ENCODE measurements at regions not wholly inside any gene's neighbourhood (a gene's known extent, or its start where the extent isn't known, plus 50 kb on each side); places are given as distances from the start of the nearest gene placed in this dataset.

- H3K56ac ChIP-seq (replicated peaks; ENCODE audit: insufficient read length, low read depth, low read length): no peak overlapping the region
- H3K27me3 ChIP-seq (replicated peaks in 1 of 4; ENCODE audit: control insufficient read depth in 3 of 4, extremely low read depth in 1 of 4, insufficient read depth in 3 of 4, low read length in 3 of 4): no peaks in the 10 kb centered on the region
- H3K23me2 ChIP-seq (ENCODE audit: low read depth, low read length): no peaks in the 10 kb centered on the region
- no peak overlapping the region for H3K14ac ChIP-seq (ENCODE audit: insufficient read length)
- H3K9ac ChIP-seq (replicated peaks in 1 of 4; ENCODE audit: extremely low read depth in 1 of 4, low read depth in 3 of 4, low read length in 3 of 4): no peak overlapping the region
- H3K9me3 ChIP-seq (ENCODE audit: insufficient read depth in 2 of 2, low read depth in 1 of 2, low read length in 1 of 2): peaks cover 23 to 28% of the 10 kb centered on the region in 2 experiments
- no peak overlapping the region for H2BK15ac ChIP-seq (ENCODE audit: low read length)
- no peak overlapping the region for H2BK5ac ChIP-seq (ENCODE audit: low read depth, low read length)
- no peak overlapping the region for H2BK120ac ChIP-seq (replicated peaks; ENCODE audit: low read depth, low read length)
- no peak overlapping the region for H3K4ac ChIP-seq (replicated peaks; ENCODE audit: insufficient read length, low read depth, low read length)
- no peak for FAIRE-seq
- H3K18ac ChIP-seq (ENCODE audit: extremely low read depth, low read length): no peak overlapping the region
- no peak overlapping the region for H2AK5ac ChIP-seq (ENCODE audit: low read depth, low read length)
- no peaks in the 10 kb centered on the region for H4K20me1 ChIP-seq (replicated peaks in 1 of 2; ENCODE audit: control insufficient read depth in 1 of 2, insufficient read depth in 2 of 2, low read length in 2 of 2)
- 0 out of 8 replicates have a peak, but pooled peaks cover 0 to under 1% (median 0%) of the 10 kb centered on the region in 4 experiments for H3K36me3 ChIP-seq (ENCODE audit: control insufficient read depth in 2 of 4, insufficient read depth in 4 of 4, low read length in 3 of 4)
- 100% methylated on average over 1 of the region's 1 CpG; no CpG with 5 or more reads in 1 of the 2 experiments for WGBS, 2 experiments (ENCODE audit: extremely low coverage in 1 of 2, insufficient coverage in 1 of 2, insufficient read length in 1 of 2, insufficient replicate concordance in 2 of 2, low coverage in 1 of 2, low lambda C conversion rate in 2 of 2, missing lambda C conversion rate in 1 of 2)
- H2AFZ ChIP-seq (ENCODE audit: low read length): no peak overlapping the region
- no peak overlapping the region for H3K4me3 ChIP-seq (ENCODE audit: extremely low read depth in 1 of 4, insufficient read depth in 2 of 4, low read depth in 3 of 4, low read length in 4 of 4)
- ChIA-PET POLR2A (ENCODE audit: partially characterized antibody) (no interaction called here), CTCF (ENCODE audit: partially characterized antibody) (no interaction called here)
- H3K27ac ChIP-seq (ENCODE audit: low read depth, low read length): no peak overlapping the region
- H3K4me2 ChIP-seq (ENCODE audit: insufficient read depth in 1 of 2, low read depth in 2 of 2, low read length in 2 of 2): no peak overlapping the region
- H2BK20ac ChIP-seq (ENCODE audit: low read length): no peak overlapping the region
- H3K79me2 ChIP-seq (ENCODE audit: control insufficient read depth in 1 of 2, insufficient read depth in 2 of 2, low read length in 2 of 2): no peaks in the 10 kb centered on the region
- no peak overlapping the region for H2BK12ac ChIP-seq (ENCODE audit: low read depth, low read length)
- no peak overlapping the region for H4K5ac ChIP-seq (ENCODE audit: insufficient read length, low read depth, low read length)
- no peak overlapping the region for H4K8ac ChIP-seq (ENCODE audit: extremely low read depth, insufficient read depth, low read length)
- no peak for DNase-seq (ENCODE audit: low read depth in 1 of 2, low spot score in 2 of 2)
- no peak overlapping the region for H3K23ac ChIP-seq (ENCODE audit: insufficient read length)
- H3K4me1 ChIP-seq (replicated peaks in 1 of 4; ENCODE audit: control insufficient read depth in 3 of 4, insufficient read depth in 4 of 4, low read length in 3 of 4): no peaks in the 10 kb centered on the region
- TF ChIP-seq KDM4A (IDR thresholded peaks at IDR 0.05; ENCODE audit: low read depth, low read length, severe bottlenecking): no peak
- TF ChIP-seq POLR2A (IDR thresholded peaks at IDR 0.05; ENCODE audit: control extremely low read depth in 1 of 2, low read depth in 2 of 2, low read length in 2 of 2): no peak
- TF ChIP-seq GTF2F1 (IDR thresholded peaks at IDR 0.05; ENCODE audit: borderline replicate concordance, low read depth, low read length): no peak
- TF ChIP-seq CHD1 (IDR thresholded peaks at IDR 0.05; ENCODE audit: low read depth, low read length): no peak
- no peak for TF ChIP-seq CREB1 (IDR thresholded peaks at IDR 0.05)
- TF ChIP-seq CBX5 (IDR thresholded peaks at IDR 0.05; ENCODE audit: low read depth, low read length): no peak
- no peak for TF ChIP-seq EGR1 (IDR thresholded peaks at IDR 0.05; ENCODE audit: borderline replicate concordance, low read depth, low read length)
- no peak for TF ChIP-seq POLR2AphosphoS5 (IDR thresholded peaks at IDR 0.05; ENCODE audit: low read depth, low read length)
- no peaks in the 10 kb centered on the region for H3K79me1 ChIP-seq (ENCODE audit: low read depth, low read length)
- no peak overlapping the region for H4K91ac ChIP-seq (replicated peaks; ENCODE audit: insufficient read length, low read length)
Measured at GRCh38 chr12:60290532-60290931, 694.7 kb downstream of the SLC16A7 start.
